AG04449 (cell line): ENCODE measurements at regions not wholly inside any gene's neighbourhood (a gene's known extent, or its start where the extent isn't known, plus 50 kb on each side); places are given as distances from the start of the nearest gene placed in this dataset.

Experiments
- CTCF ChIA-PET: fragments of 350-600 bp; formaldehyde crosslinking; extraction: SDS; loops from one replicate; lab custom pipeline; 2021; ENCODE audit warnings: antibody characterized with exemption; lab: Yijun Ruan, JAX
- POLR2A ChIA-PET: fragments of 400-600, 350-600 bp; formaldehyde crosslinking; extraction: SDS; loops from one replicate; lab custom pipeline; 2020; ENCODE audit warnings: antibody characterized with exemption, inconsistent platforms; lab: Yijun Ruan, JAX
- DNase-seq: peaks from one replicate; pipeline ENCODE4 v3.0.0-alpha.2; 2010; ENCODE audit warnings: low read depth, low spot score
- H3K4me3 ChIP-seq: 2 replicates; pipeline ENCODE4 v1.5.1; 2011; ENCODE audit warnings: low read depth, mild to moderate bottlenecking, control low read depth, low read length
- TF ChIP-seq, protein P1 (sequence below): IDR thresholded peaks from one replicate; pipeline ENCODE4 v1.5.1; 2011; ENCODE audit warnings: mild to moderate bottlenecking, moderate library complexity, low read length, control low read depth, inconsistent platforms; ENCODE audit not compliant: insufficient read depth; ENCODE audit errors: missing control alignments

- ChIA-PET POLR2A (interaction anchor here (1.5 kb wide), 1 partner anchor 13 kb away, joined by 3 read pairs; no protein-coding TSS in a partner anchor), CTCF (interaction anchor here (1.1 to 3.2 kb wide), 4 partner anchors 107 to 477 kb away, joined by 3 to 11 read pairs (median 4); no protein-coding TSS in a partner anchor)
- H3K4me3 ChIP-seq = no peak overlapping the region
- DNase-seq = no peak
- TF ChIP-seq, protein P1, sequence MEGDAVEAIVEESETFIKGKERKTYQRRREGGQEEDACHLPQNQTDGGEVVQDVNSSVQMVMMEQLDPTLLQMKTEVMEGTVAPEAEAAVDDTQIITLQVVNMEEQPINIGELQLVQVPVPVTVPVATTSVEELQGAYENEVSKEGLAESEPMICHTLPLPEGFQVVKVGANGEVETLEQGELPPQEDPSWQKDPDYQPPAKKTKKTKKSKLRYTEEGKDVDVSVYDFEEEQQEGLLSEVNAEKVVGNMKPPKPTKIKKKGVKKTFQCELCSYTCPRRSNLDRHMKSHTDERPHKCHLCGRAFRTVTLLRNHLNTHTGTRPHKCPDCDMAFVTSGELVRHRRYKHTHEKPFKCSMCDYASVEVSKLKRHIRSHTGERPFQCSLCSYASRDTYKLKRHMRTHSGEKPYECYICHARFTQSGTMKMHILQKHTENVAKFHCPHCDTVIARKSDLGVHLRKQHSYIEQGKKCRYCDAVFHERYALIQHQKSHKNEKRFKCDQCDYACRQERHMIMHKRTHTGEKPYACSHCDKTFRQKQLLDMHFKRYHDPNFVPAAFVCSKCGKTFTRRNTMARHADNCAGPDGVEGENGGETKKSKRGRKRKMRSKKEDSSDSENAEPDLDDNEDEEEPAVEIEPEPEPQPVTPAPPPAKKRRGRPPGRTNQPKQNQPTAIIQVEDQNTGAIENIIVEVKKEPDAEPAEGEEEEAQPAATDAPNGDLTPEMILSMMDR = no peak
These were observed 152.4 kb downstream of the TOMM20 start for GRCh38 chr1:234975941-234976860.

GRCh38 chr1:234975122-234975940 is 153.3 kb downstream of the TOMM20 start:
- ChIA-PET POLR2A (interaction anchor here (0.7 to 1.5 kb wide), 4 partner anchors 13 to 366 kb away, joined by 3 to 4 read pairs (median 3); no protein-coding TSS in a partner anchor), CTCF (interaction anchor here (1.1 to 3.2 kb wide), 3 partner anchors 108 to 252 kb away, joined by 3 to 11 read pairs (median 3); no protein-coding TSS in a partner anchor)
- peak; percentile 70 for DNase-seq
- TF ChIP-seq, protein P1 = no peak
- H3K4me3 ChIP-seq = no peak overlapping the region

- ChIA-PET CTCF (interaction anchor here (1.7 to 3.2 kb wide), 2 partner anchors 110 to 487 kb away, joined by 4 to 11 read pairs; no protein-coding TSS in a partner anchor), POLR2A (no interaction called here)
- DNase-seq = no peak
- H3K4me3 ChIP-seq = no peak overlapping the region
- TF ChIP-seq, protein P1 = no peak
These were observed 155.0 kb downstream of the TOMM20 start for GRCh38 chr1:234973426-234974250.

DNA sequence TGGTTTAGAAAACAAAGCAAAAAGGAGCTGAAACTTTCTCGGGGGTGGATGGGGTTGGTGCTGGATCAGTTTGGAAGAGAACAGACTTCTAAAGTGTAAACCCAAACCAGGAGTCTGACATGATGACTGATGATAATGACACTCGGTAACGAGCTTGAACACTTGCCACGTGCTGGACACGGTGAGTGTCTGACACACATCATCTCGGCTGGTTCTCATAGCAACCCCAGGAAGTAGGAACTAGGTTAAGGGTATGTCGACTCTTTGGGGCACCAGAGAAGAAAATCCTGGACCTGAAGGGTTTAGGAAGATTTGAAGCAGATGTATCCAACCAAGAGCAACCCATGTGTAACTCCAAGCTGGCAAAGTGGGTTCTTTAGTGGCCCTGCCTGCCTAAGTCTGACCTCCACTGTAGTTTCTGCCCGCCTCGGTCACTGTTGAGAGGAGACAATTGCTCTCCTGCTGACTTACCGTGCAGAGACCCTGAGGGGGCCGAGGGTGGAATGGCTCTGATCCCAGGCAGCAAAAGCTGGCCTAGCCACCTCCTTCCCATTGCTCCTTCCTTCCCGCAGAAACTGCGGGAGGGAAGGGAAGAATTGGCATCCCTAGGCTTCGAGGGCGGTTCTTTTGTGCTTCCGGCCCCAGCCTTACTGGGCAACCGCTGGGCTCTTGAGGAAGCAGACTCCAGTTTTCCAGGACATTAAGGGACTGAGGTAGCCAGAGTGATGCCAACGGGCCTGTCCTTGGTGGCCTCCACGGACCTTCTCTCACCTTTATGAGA is 156.0 kb downstream of the TOMM20 start:
- TF ChIP-seq, protein P1 = no peak
- ChIA-PET CTCF (no interaction called here), POLR2A (no interaction called here)
- no peak for DNase-seq
- H3K4me3 ChIP-seq = no peak overlapping the region

DNA sequence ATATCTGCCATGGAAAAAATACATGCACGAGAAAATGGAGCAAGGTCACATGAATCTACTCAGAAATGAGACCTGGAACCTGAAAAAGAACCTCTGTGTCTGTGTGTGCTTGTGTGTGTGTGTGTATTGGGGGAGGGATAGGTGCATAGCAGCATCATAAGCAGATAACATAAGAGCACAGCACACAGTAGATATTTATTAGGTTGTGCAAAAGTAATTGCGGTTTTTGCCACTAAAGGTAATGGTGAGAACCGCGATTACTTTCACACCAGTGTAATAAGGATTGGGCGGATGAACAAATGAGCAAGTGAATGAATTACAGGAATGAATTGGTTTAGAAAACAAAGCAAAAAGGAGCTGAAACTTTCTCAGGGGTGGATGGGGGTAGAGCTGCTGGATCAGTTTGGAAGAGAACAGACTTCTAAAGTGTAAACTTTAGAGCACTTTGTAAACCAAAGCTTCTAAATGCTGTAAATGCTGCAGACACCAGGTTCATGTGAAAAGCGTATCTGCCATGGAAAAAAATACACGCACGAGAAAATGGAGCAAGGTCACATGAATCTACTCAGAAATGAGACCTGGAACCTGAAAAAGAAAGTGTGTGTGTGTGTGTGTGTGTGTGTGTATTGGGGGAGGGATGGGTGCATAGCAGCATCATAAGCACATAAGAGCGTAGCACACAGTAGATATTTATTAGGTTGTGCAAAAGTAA is 156.9 kb downstream of the TOMM20 start:
- H3K4me3 ChIP-seq = no peak overlapping the region
- no peak for DNase-seq
- POLR2A ChIA-PET = interaction anchor here (2.1 to 2.7 kb wide), 2 partner anchors 9 to 248 kb away, joined by 6 to 9 read pairs; no protein-coding TSS in a partner anchor
- CTCF ChIA-PET = no interaction called here
- TF ChIP-seq, protein P1 = no peak
